Tibial nerve (tissue), 4 donors: ENCODE measurements at regions not wholly inside any gene's neighbourhood (a gene's known extent, or its start where the extent isn't known, plus 50 kb on each side); places are given as distances from the start of the nearest gene placed in this dataset.

Experiments used
- DNase-seq, 2 donors: peaks; one replicate each; pipeline ENCODE4 v3.0.0-alpha.2; 2019; ENCODE audit warnings: low spot score in 2 of 2
- H3K27ac ChIP-seq, 4 donors: fragments of 200-600 bp; sonication (generic) in 3 of 4; one replicate each; pipeline ENCODE4 v1.5.1; 2017 to 2019; ENCODE audit warnings: mild to moderate bottlenecking in 1 of 4
- H3K27me3 ChIP-seq, 2 donors: fragments of 200-600 bp; sonication (generic) in 1 of 2; one replicate each; pipeline versions ENCODE4 v1.5.1 to v1.6.0; 2017 to 2019
- H3K36me3 ChIP-seq, 3 donors: fragments of 200-600 bp; sonication (generic); one replicate each; pipeline ENCODE4 v1.5.1; 2018 to 2019
- H3K4me1 ChIP-seq, 4 donors: fragments of 200-600 bp; sonication (generic) in 3 of 4; one replicate each; pipeline ENCODE4 v1.5.1; 2017 to 2019
- H3K4me3 ChIP-seq, 4 donors: fragments of 200-600 bp; sonication (generic) in 3 of 4; one replicate each; pipeline ENCODE4 v1.5.1; 2017 to 2019; ENCODE audit warnings: mild to moderate bottlenecking in 1 of 4, moderate library complexity in 1 of 4
- H3K9me3 ChIP-seq, 4 donors: fragments of 200-600 bp; sonication (generic) in 3 of 4; one replicate each; pipeline ENCODE4 v1.5.1; 2017 to 2019
- CTCF ChIP-seq, 5 experiments: fragments of 200-600 bp in 3 of 5; fragments of 450-650 bp in 2 of 5; sonication (generic) in 3 of 5; IDR thresholded peaks; one replicate each; pipeline ENCODE4 v1.5.1; 2016 to 2019; ENCODE audit warnings: antibody characterized with exemption in 5 of 5, mild to moderate bottlenecking in 3 of 5, moderate library complexity in 2 of 5
- EP300 ChIP-seq, 2 donors: sonication (generic); formaldehyde crosslinking; IDR thresholded peaks; one replicate each; pipeline ENCODE4 v1.6.1; 2017; ENCODE audit warnings: antibody characterized with exemption in 2 of 2, mild to moderate bottlenecking in 1 of 2
- POLR2A ChIP-seq, 2 donors: fragments of 450-650 bp; IDR thresholded peaks; one replicate each; pipeline ENCODE4 v1.6.1; 2017; ENCODE audit warnings: antibody characterized with exemption in 2 of 2, mild to moderate bottlenecking in 2 of 2, moderate library complexity in 2 of 2
- WGBS, 2 donors: methylation state at CpG; one replicate each; pipeline ENCODE4 v1.1.5; 2018; 5-methylcytosine and 5-hydroxymethylcytosine counted together

- Histone ChIP-seq H3K4me3 (no peak overlapping the region), H3K27me3 (no peaks in the 10 kb centered on the region), H3K27ac (peak overlapping the region in 1 of 4 donors; percentile 45), H3K9me3 (no peaks in the 10 kb centered on the region), H3K4me1 (peaks cover 0 to 3% (median 0%) of the 10 kb centered on the region in 4 donors), H3K36me3 (no peaks in the 10 kb centered on the region)
- no peak for TF ChIP-seq CTCF (IDR thresholded peaks at IDR 0.05)
- TF ChIP-seq EP300 (IDR thresholded peaks at IDR 0.05) = no peak
- TF ChIP-seq POLR2A (IDR thresholded peaks at IDR 0.05) = no peak
- WGBS, 2 donors = 64 to 76% methylated on average over 2 of the region's 2 CpGs
- DNase-seq = no peak
These were observed 557.7 kb upstream of the TENM3 start for GRCh38 chr4:181685461-181685860.

- peak overlapping the region in 1 of 4 donors; percentile 45 for H3K27ac ChIP-seq
- no peaks in the 10 kb centered on the region for H3K9me3 ChIP-seq
- peaks cover 0 to 3% (median 0%) of the 10 kb centered on the region in 4 donors for H3K4me1 ChIP-seq
- no peaks in the 10 kb centered on the region for H3K27me3 ChIP-seq
- H3K36me3 ChIP-seq = no peaks in the 10 kb centered on the region
- DNase-seq = no peak
- TF ChIP-seq EP300 (IDR thresholded peaks at IDR 0.05) (no peak), POLR2A (IDR thresholded peaks at IDR 0.05) (no peak), CTCF (IDR thresholded peaks at IDR 0.05) (no peak)
- WGBS, 2 donors = 38 to 54% methylated on average over 4 of the region's 4 CpGs
- H3K4me3 ChIP-seq = no peak overlapping the region
These were observed 557.3 kb upstream of the TENM3 start for GRCh38 chr4:181685911-181686310.

DNA sequence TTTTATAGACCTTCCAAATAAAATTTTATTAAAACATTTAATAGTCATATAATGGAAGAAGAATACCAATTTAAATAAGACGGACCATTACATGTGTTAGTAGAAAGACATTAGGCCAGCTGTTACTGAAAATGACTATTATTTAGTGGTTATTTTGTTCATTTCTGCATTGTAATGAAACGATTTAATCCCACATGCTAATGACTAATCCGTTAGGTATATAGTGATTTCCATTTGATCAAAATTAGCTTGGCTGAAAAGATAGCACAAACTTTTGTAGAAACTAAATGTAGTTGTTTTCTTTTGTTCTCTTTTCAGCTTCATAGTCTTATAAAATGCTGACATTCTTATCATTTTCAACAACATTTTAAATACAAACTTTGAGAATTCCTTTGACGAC lies 556.1 kb upstream of the TENM3 start:
- Histone ChIP-seq H3K27me3 (no peaks in the 10 kb centered on the region), H3K4me3 (no peak overlapping the region), H3K9me3 (no peaks in the 10 kb centered on the region), H3K36me3 (no peaks in the 10 kb centered on the region), H3K27ac (peak overlapping the region in 1 of 4 donors; percentile 45), H3K4me1 (peaks cover 0 to 3% (median 0%) of the 10 kb centered on the region in 4 donors)
- WGBS, 2 donors = 64% methylated on average over 4 of the region's 4 CpGs
- DNase-seq = no peak
- TF ChIP-seq POLR2A (IDR thresholded peaks at IDR 0.05) (no peak), EP300 (IDR thresholded peaks at IDR 0.05) (no peak), CTCF (IDR thresholded peaks at IDR 0.05) (no peak)

- DNase-seq = no peak
- Histone ChIP-seq H3K27ac (peak overlapping the region in 1 of 4 donors; percentile 21), H3K36me3 (no peaks in the 10 kb centered on the region), H3K9me3 (no peaks in the 10 kb centered on the region), H3K4me1 (peaks cover 0 to 3% (median 0%) of the 10 kb centered on the region in 4 donors), H3K27me3 (no peaks in the 10 kb centered on the region), H3K4me3 (no peak overlapping the region)
- TF ChIP-seq CTCF (IDR thresholded peaks at IDR 0.05) (no peak), EP300 (IDR thresholded peaks at IDR 0.05) (no peak), POLR2A (IDR thresholded peaks at IDR 0.05) (no peak)
- WGBS, 2 donors = 26 to 33% methylated on average over 3 of the region's 3 CpGs
These were observed 554.8 kb upstream of the TENM3 start for GRCh38 chr4:181688432-181688831.

DNA sequence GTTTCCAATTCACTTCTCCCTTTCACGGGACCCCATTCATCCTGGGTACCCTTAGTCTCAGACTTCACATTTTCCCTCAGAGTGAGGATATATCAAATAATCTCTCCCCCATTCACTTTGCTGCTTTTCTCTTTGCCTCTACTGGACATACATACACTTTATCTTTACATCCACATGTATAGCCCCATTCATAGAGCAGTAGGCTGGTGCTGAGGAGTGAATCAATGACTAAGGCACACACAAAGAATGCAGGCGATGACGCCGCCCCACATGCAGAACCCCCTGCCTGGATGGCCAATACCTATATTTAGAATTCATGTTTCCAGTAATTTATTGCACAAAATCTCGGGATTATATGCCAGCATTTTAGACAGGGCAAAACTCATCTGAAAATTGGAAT lies 554.3 kb upstream of the TENM3 start:
- 48 to 67% methylated on average over 5 of the region's 5 CpGs for WGBS, 2 donors
- no peak for DNase-seq
- Histone ChIP-seq H3K9me3 (no peaks in the 10 kb centered on the region), H3K27ac (no peak overlapping the region), H3K27me3 (no peaks in the 10 kb centered on the region), H3K4me1 (peaks cover 0 to 3% (median 0%) of the 10 kb centered on the region in 4 donors), H3K4me3 (no peak overlapping the region), H3K36me3 (no peaks in the 10 kb centered on the region)
- no peak for TF ChIP-seq CTCF (IDR thresholded peaks at IDR 0.05)
- no peak for TF ChIP-seq POLR2A (IDR thresholded peaks at IDR 0.05)
- no peak for TF ChIP-seq EP300 (IDR thresholded peaks at IDR 0.05)
